ENCODE measurements at regions not wholly inside any gene's neighbourhood (a gene's known extent, or its start where the extent isn't known, plus 50 kb on each side); places are given as distances from the start of the nearest gene placed in this dataset.

DNA sequence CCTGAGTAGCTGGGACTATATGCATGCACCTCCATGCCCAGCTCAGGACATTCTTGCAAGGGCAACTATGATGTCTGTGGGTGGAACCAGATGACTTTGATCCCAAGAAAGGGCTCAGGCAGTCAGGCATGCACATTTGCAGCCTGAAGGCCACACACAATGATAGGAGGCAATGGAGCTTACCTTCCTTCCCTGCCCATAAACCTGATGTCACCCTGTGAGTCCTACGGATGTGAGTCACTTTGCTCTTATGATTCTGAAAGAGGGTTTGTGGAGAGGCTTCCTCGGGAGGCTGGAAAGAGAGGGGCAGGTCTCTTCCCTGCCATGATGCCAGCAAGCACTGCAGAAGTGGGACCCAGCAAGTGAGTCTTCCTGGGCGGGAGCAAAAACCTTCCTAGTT lies 202.4 kb downstream of the LY86 start:
- WGBS, 2 donors = 69 to 100% methylated on average over 1 to 3 of the region's 3 CpGs
- H3K27ac ChIP-seq = peak overlapping the region; percentile 37 to 83 (median 72)
- no peaks in the 10 kb centered on the region for H3K27me3 ChIP-seq
- H3K9me3 ChIP-seq = no peaks in the 10 kb centered on the region
- no peak for DNase-seq
- intact Hi-C loops (cut with DNase I) = no loop called here
- no peaks in the 10 kb centered on the region for H3K36me3 ChIP-seq
- TF ChIP-seq POLR2A (IDR thresholded peaks at IDR 0.05) = no peak
- TF ChIP-seq, protein P1, sequence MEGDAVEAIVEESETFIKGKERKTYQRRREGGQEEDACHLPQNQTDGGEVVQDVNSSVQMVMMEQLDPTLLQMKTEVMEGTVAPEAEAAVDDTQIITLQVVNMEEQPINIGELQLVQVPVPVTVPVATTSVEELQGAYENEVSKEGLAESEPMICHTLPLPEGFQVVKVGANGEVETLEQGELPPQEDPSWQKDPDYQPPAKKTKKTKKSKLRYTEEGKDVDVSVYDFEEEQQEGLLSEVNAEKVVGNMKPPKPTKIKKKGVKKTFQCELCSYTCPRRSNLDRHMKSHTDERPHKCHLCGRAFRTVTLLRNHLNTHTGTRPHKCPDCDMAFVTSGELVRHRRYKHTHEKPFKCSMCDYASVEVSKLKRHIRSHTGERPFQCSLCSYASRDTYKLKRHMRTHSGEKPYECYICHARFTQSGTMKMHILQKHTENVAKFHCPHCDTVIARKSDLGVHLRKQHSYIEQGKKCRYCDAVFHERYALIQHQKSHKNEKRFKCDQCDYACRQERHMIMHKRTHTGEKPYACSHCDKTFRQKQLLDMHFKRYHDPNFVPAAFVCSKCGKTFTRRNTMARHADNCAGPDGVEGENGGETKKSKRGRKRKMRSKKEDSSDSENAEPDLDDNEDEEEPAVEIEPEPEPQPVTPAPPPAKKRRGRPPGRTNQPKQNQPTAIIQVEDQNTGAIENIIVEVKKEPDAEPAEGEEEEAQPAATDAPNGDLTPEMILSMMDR (IDR thresholded peaks at IDR 0.05) = no peak
- peaks cover 7 to 59% (median 12%) of the 10 kb centered on the region in 3 donors for H3K4me1 ChIP-seq
- no peak overlapping the region for H3K4me3 ChIP-seq

GRCh38 chr6:6793388-6794250 lies 205.1 kb downstream of the LY86 start:
- TF ChIP-seq POLR2A (IDR thresholded peaks at IDR 0.05) = no peak
- TF ChIP-seq, protein P1 (IDR thresholded peaks at IDR 0.05) = no peak
- no peak overlapping the region for H3K4me3 ChIP-seq
- peak overlapping the region; percentile 62 to 83 (median 73) for H3K27ac ChIP-seq
- intact Hi-C loops (cut with DNase I) = no loop called here
- H3K36me3 ChIP-seq = no peaks in the 10 kb centered on the region
- no peaks in the 10 kb centered on the region for H3K9me3 ChIP-seq
- 49 to 68% methylated on average over 9 of the region's 9 CpGs for WGBS, 2 donors
- DNase-seq = no peak
- H3K4me1 ChIP-seq = peaks cover 10 to 83% (median 22%) of the 10 kb centered on the region in 3 donors
- H3K27me3 ChIP-seq = no peaks in the 10 kb centered on the region

DNA sequence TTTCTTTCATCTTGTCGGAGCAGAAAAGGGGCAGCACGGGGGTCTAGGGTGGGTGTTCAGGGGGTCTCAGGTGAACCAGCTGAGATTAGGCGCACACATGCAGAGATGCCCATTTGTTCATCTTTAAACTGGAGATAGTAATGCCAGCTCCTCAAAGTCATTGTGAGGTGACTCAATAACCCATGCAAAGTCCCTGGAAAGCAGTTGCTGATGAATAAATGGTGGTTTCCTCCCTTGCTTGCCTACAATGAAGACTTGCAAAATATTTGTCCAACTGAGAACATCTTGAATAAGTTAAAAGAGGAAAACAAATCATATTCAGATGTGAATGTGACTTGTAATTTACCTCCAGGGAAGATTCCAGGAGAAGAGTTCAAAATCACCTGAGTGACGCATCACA lies 206.9 kb downstream of the LY86 start:
- H3K4me3 ChIP-seq = no peak overlapping the region
- H3K9me3 ChIP-seq = no peaks in the 10 kb centered on the region
- no peaks in the 10 kb centered on the region for H3K27me3 ChIP-seq
- 72 to 77% methylated on average over 3 to 4 of the region's 4 CpGs for WGBS, 2 donors
- DNase-seq = no peak
- H3K27ac ChIP-seq = peak overlapping the region in 3 of 4 donors; percentile 14 to 83 (median 80)
- peaks cover 11 to 97% (median 35%) of the 10 kb centered on the region in 3 donors for H3K4me1 ChIP-seq
- TF ChIP-seq, protein P1 (IDR thresholded peaks at IDR 0.05) = no peak
- intact Hi-C loops (cut with DNase I) = no loop called here
- no peaks in the 10 kb centered on the region for H3K36me3 ChIP-seq

GRCh38 chr6:6796818-6797217 lies 208.3 kb downstream of the LY86 start:
- Histone ChIP-seq H3K4me3 (peak overlapping the region in 1 of 4 donors; percentile 25), H3K27ac (peak overlapping the region; percentile 57 to 91 (median 80)), H3K4me1 (peaks cover 11 to 99% (median 36%) of the 10 kb centered on the region in 3 donors), H3K36me3 (no peaks in the 10 kb centered on the region), H3K9me3 (no peaks in the 10 kb centered on the region), H3K27me3 (no peaks in the 10 kb centered on the region)
- WGBS, 2 donors = 72 to 96% methylated on average over 8 to 11 of the region's 11 CpGs
- DNase-seq = no peak
- TF ChIP-seq, protein P1 (IDR thresholded peaks at IDR 0.05) = no peak
- TF ChIP-seq POLR2A (IDR thresholded peaks at IDR 0.05) = no peak
- intact Hi-C loops (cut with DNase I) = no loop called here

GRCh38 chr6:6798448-6798860 lies 209.9 kb downstream of the LY86 start:
- no peak for DNase-seq
- WGBS, 2 donors = 57 to 69% methylated on average over 3 to 5 of the region's 5 CpGs
- Histone ChIP-seq H3K4me1 (peaks cover 4 to 99% (median 31%) of the 10 kb centered on the region in 3 donors), H3K27ac (peak overlapping the region; percentile 57 to 91 (median 80)), H3K4me3 (peak overlapping the region in 3 of 4 donors; percentile 9 to 25 (median 25)), H3K9me3 (no peaks in the 10 kb centered on the region), H3K36me3 (no peaks in the 10 kb centered on the region), H3K27me3 (no peaks in the 10 kb centered on the region)
- intact Hi-C loops (cut with DNase I) = no loop called here
- TF ChIP-seq, protein P1 (IDR thresholded peaks at IDR 0.05) = no peak
- TF ChIP-seq POLR2A (IDR thresholded peaks at IDR 0.05) = no peak

Data from esophagus squamous epithelium (tissue), 5 donors.